ENCODE measurements at regions not wholly inside any gene's neighbourhood (a gene's known extent, or its start where the extent isn't known, plus 50 kb on each side); places are given as distances from the start of the nearest gene placed in this dataset.

GRCh38 chr2:4192119-4192518 is 488.7 kb downstream of the DCDC2C start:
- H3K36me3 ChIP-seq (ENCODE audit: control insufficient read depth, low read length), result no peaks in the 10 kb centered on the region
- no peaks in the 10 kb centered on the region for H3K9me3 ChIP-seq (ENCODE audit: control insufficient read depth, insufficient read depth, low read length)
- H3F3A ChIP-seq (ENCODE audit: control insufficient read depth, insufficient read depth), result no peaks in the 10 kb centered on the region
- no peak overlapping the region for H3K4me3 ChIP-seq (ENCODE audit: low read length)
- no peaks in the 10 kb centered on the region for H4K20me1 ChIP-seq (ENCODE audit: control insufficient read depth, insufficient read depth, low read depth, low read length)
- H3K27me3 ChIP-seq (ENCODE audit: control insufficient read depth, low read length), result no peaks in the 10 kb centered on the region
- H3K9me2 ChIP-seq (replicated peaks; ENCODE audit: control insufficient read depth, low read length), result no peaks in the 10 kb centered on the region
- TF ChIP-seq CTCF (IDR thresholded peaks at IDR 0.05; ENCODE audit: low read depth, low read length, poor library complexity, severe bottlenecking) (no peak), EZH2phosphoT487 (IDR thresholded peaks at IDR 0.05; ENCODE audit: borderline replicate concordance, low read length) (no peak)
- H3K4me2 ChIP-seq (ENCODE audit: low read length), result no peak overlapping the region
- H3K79me2 ChIP-seq (ENCODE audit: control insufficient read depth, low read length), result no peaks in the 10 kb centered on the region
- no peak overlapping the region for H3K27ac ChIP-seq (ENCODE audit: low read depth, low read length)
- no peaks in the 10 kb centered on the region for H3K4me1 ChIP-seq (ENCODE audit: control insufficient read depth, low read length)

GRCh38 chr2:4214444-4215205 is 511.2 kb downstream of the DCDC2C start:
- TF ChIP-seq CTCF (IDR thresholded peaks at IDR 0.05; ENCODE audit: low read depth, low read length, poor library complexity, severe bottlenecking) (no peak), EZH2phosphoT487 (IDR thresholded peaks at IDR 0.05; ENCODE audit: borderline replicate concordance, low read length) (no peak)
- no peaks in the 10 kb centered on the region for H3K9me3 ChIP-seq (ENCODE audit: control insufficient read depth, insufficient read depth, low read length)
- H3K4me2 ChIP-seq (ENCODE audit: low read length), result no peak overlapping the region
- no peak overlapping the region for H3K27ac ChIP-seq (ENCODE audit: low read depth, low read length)
- no peaks in the 10 kb centered on the region for H3K4me1 ChIP-seq (ENCODE audit: control insufficient read depth, low read length)
- no peaks in the 10 kb centered on the region for H3K79me2 ChIP-seq (ENCODE audit: control insufficient read depth, low read length)
- no peaks in the 10 kb centered on the region for H3F3A ChIP-seq (ENCODE audit: control insufficient read depth, insufficient read depth)
- no peaks in the 10 kb centered on the region for H3K9me2 ChIP-seq (replicated peaks; ENCODE audit: control insufficient read depth, low read length)
- no peak overlapping the region for H3K4me3 ChIP-seq (ENCODE audit: low read length)
- H3K36me3 ChIP-seq (ENCODE audit: control insufficient read depth, low read length), result no peaks in the 10 kb centered on the region
- no peaks in the 10 kb centered on the region for H3K27me3 ChIP-seq (ENCODE audit: control insufficient read depth, low read length)
- H4K20me1 ChIP-seq (ENCODE audit: control insufficient read depth, insufficient read depth, low read depth, low read length), result no peaks in the 10 kb centered on the region

- H3K79me2 ChIP-seq (ENCODE audit: control insufficient read depth, low read length), result no peaks in the 10 kb centered on the region
- no peak overlapping the region for H3K4me3 ChIP-seq (ENCODE audit: low read length)
- H3K27ac ChIP-seq (ENCODE audit: low read depth, low read length), result no peak overlapping the region
- H3K4me2 ChIP-seq (ENCODE audit: low read length), result no peak overlapping the region
- H3K4me1 ChIP-seq (ENCODE audit: control insufficient read depth, low read length), result no peaks in the 10 kb centered on the region
- no peaks in the 10 kb centered on the region for H3K9me3 ChIP-seq (ENCODE audit: control insufficient read depth, insufficient read depth, low read length)
- H3K36me3 ChIP-seq (ENCODE audit: control insufficient read depth, low read length), result no peaks in the 10 kb centered on the region
- no peaks in the 10 kb centered on the region for H4K20me1 ChIP-seq (ENCODE audit: control insufficient read depth, insufficient read depth, low read depth, low read length)
- no peak for TF ChIP-seq EZH2phosphoT487 (IDR thresholded peaks at IDR 0.05; ENCODE audit: borderline replicate concordance, low read length)
- H3K9me2 ChIP-seq (replicated peaks; ENCODE audit: control insufficient read depth, low read length), result no peaks in the 10 kb centered on the region
- H3K27me3 ChIP-seq (ENCODE audit: control insufficient read depth, low read length), result no peaks in the 10 kb centered on the region
- no peaks in the 10 kb centered on the region for H3F3A ChIP-seq (ENCODE audit: control insufficient read depth, insufficient read depth)
These were observed 514.4 kb downstream of the DCDC2C start for GRCh38 chr2:4217737-4218136.

- H3K4me2 ChIP-seq (ENCODE audit: low read length), result no peak overlapping the region
- H3K27me3 ChIP-seq (ENCODE audit: control insufficient read depth, low read length), result no peaks in the 10 kb centered on the region
- H3K79me2 ChIP-seq (ENCODE audit: control insufficient read depth, low read length), result no peaks in the 10 kb centered on the region
- H3K27ac ChIP-seq (ENCODE audit: low read depth, low read length), result no peak overlapping the region
- no peaks in the 10 kb centered on the region for H3K36me3 ChIP-seq (ENCODE audit: control insufficient read depth, low read length)
- H3K4me1 ChIP-seq (ENCODE audit: control insufficient read depth, low read length), result no peaks in the 10 kb centered on the region
- no peak overlapping the region for H3K4me3 ChIP-seq (ENCODE audit: low read length)
- no peaks in the 10 kb centered on the region for H3K9me2 ChIP-seq (replicated peaks; ENCODE audit: control insufficient read depth, low read length)
- H3K9me3 ChIP-seq (ENCODE audit: control insufficient read depth, insufficient read depth, low read length), result no peaks in the 10 kb centered on the region
- H3F3A ChIP-seq (ENCODE audit: control insufficient read depth, insufficient read depth), result no peaks in the 10 kb centered on the region
- TF ChIP-seq EZH2phosphoT487 (IDR thresholded peaks at IDR 0.05; ENCODE audit: borderline replicate concordance, low read length) (no peak), CTCF (IDR thresholded peaks at IDR 0.05; ENCODE audit: low read depth, low read length, poor library complexity, severe bottlenecking) (no peak)
- H4K20me1 ChIP-seq (ENCODE audit: control insufficient read depth, insufficient read depth, low read depth, low read length), result no peaks in the 10 kb centered on the region
These were observed 515.7 kb downstream of the DCDC2C start for GRCh38 chr2:4219101-4219500.
